NCI-H1930 (cell line): ENCODE measurements at regions not wholly inside any gene's neighbourhood (a gene's known extent, or its start where the extent isn't known, plus 50 kb on each side); places are given as distances from the start of the nearest gene placed in this dataset.
"Not testable (repeated sequence)": the region's sequence is repeated elsewhere in the genome, so short reads cannot be mapped to it uniquely, and the experiment has no call there.

Experiments
- DNase-seq, 2 experiments: peaks; one replicate each; lab custom pipeline; 2025; lab: John Stamatoyannopoulos, UW

DNA sequence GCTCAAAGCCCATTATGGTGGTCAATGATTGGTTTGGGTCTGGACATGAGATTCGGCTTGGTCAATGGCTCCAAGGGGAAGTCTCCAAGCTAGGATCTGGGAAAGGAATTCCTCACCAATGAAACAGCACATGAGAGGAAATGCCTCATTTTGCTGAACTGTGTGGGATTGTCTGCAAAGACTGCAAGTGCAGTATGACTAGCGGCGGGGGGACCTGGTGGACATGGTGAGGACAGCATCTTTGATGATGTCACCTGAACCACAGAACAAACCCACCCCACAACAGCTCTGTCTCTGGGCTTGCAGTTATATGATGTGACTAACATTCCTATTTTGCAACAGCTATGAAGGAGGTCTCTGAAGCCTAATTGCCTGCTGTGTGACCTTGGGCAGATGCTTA lies 50.6 kb upstream of the NKD1 start:
- no peak for DNase-seq

DNA sequence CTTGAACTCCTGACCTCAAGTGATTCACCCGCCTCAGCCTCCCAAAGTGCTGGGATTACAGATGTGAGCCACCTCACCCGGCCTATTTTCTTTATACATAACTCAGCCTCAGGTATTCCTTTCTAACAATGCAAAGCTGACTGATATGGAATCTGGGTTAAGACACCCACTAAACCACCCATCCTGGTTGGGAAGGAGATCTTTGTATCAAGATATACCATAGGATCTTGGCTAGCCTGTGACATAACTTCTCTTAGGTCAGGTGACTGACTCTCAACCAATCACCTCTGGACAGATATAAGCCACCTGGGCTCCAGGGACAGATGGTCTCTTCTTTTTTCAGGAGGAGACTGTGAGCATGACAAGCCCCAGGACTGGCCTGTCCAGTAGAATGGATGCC lies 51.2 kb upstream of the NKD1 start:
- DNase-seq: no peak

DNA sequence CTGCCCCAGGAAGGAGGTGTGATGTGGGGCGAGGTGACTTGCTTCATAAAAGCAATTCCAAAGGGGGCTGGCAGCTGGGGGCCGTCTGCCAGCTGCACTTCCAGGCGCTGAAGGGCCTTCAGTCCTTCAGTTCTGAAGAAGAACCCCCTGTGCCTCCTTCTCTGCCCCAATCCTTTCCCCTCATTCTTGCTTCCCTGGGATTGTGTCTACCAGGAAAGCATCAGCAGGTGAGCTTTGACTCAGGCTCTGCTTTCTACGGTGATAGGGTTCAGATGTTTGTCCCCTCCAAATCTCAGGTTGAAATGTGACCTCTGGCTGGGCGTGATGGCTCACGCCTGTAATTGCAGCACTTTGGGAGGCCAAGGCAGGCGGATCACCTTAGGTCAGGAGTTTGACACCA lies 52.5 kb upstream of the NKD1 start:
- no peak for DNase-seq

DNA sequence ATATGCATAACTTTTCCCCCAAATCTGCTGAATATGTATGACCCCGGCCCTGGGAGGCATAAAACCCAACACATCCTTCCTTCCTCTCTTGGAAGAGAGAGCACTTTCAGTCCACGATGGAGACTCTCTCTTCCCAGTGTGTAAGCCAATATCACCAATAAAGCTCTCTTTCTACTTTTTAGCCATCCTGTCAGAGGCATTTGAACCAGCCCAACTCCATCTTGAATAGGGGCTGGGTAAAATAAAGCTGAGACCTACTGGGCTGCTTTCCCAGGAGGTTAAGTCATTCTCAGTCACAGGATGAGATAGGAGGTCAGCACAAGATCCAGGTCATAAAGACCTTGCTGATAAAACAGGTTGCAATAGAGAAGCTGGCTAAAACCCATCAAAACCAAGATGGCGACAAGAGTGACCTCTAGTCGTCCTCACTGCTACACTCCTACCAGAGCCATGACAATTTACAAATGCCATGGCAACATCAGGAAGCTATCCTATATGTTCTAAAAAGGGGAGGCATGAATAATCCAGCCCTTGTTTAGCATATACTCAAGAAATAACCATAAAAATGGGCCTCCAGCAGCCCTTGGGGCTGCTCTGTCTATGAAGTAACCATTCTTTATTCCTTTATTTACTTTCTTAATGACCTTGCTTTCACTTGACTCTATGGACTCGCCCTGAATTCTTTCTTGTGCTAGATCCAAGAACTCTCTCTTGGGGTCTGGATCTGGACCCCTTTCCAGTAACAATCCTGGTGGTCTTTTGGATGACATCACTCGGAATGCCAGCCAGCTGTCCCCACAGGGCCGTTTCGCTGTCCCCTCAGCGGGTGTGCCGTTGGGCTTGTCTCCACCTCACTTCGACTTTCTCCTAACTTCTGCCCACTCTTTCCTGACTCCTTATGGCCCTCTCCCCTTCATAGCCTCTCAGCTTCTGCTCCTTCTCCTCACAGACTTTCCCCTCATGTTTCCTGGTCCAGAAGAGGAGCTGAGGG lies 53.4 kb upstream of the NKD1 start:
- DNase-seq: no peak

DNA sequence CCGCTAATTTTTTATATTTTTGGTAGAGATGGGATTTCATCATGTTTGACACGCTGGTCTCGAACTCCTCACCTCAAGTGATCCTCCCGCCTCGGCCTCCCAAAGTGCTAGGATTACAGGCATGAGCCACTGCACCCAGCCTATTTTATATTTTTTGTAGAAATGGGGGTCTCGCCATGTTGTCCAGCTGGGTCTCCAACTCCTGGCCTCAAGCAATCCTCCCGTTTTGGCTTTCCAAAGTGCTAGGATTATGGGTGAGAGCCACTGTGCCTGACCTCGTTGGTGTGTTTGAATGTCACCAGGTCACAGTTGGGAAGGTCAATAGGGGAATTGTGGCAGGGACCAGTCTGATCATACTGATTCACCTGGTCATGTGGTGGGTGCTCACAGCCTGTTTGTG lies 56.7 kb upstream of the NKD1 start:
- no peak for DNase-seq

DNA sequence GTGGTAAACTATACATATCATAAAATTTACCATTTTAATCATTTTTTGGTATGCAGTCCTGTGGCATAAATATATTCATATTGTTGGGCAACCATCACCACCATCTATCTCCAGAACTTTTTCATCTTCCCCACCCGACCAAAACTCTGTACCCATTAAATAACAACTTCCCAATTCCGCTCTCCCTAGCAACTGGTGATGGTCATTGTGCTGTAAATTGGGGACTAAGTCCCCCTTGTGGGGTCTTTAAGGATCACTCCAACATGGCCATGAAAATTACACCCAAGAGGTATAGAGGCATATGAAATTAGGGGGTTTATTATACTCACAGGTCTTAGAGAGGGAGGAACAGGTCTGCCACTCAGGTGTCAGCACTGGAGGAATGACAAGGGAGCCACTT lies 57.4 kb upstream of the NKD1 start:
- DNase-seq: no peak

DNA sequence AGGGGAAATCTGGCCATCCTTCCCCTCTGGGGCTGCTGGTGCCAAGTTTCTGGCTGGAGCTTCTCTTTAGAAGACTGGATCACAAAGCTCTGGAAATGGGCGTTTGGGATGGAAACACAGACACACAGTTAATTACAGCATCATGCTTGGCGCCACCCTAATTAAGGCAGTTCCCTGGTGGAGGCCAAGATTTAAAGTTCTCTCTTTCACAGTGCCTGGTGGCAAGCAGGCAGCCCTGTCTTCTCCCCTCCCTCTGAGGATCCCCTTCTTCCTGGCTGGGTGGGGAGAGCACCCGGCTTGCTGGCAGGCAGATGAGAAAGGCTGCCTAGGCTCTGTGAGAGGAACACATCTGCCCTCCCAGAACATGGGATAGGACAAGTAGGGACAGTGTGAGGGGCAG lies 59.0 kb upstream of the NKD1 start:
- no peak for DNase-seq

DNA sequence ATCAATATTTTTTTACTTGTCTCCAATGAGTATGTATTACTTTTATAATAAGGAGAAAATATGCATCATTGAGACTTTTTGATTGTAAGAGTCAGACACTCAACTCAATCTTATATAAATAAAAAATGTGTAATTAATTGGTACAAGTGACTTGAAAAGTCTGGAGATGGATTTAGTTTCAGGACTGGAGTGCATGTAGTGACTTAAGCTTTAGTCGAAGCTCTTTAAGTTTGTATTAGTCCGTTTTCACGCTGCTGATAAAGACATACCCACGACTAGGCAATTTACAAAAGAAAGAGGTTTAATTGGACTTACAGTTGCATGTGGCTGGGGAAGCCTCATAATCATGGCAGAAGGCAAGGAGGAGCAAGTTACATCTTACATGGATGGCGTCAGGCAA lies 60.7 kb upstream of the NKD1 start:
- no peak for DNase-seq

DNA sequence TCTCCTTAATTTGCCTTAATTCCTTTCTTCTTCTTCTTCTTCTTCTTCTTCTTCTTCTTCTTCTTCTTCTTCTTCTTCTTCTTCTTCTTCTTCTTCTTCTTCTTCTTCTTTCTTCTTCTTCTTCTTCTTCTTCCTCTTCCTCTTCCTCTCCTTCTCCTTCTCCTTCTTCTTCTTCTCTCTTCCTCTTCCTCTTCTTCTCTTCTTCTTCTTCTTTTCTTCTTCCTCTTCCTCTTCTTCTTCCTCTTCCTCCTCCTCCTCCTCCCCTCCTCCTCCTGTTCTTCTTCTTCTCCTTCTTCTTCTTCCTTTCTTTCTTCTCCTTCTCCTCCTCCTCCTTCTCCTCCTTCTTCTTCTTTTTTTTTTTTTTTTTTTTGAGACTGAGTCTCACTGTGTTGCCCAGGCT lies 62.0 kb upstream of the NKD1 start:
- DNase-seq: not testable (repeated sequence)

DNA sequence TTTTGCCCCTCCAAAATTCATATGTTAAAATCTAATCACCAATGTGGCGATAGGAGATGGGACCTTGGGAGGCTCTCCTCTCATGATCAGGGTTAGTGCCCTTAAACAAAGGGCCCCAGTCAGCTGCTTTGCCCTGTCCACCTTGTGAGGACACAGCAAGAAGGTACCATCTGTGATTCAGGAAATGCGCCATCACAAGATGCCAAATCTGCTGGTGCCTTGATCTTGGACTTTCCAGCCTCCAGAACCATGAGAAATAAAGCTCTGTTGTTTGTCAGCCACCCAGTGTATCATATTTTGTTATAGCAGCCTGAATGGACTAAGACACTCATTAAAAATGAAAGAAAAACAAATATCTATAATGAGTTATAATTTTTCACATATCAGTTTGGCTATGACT lies 63.0 kb upstream of the NKD1 start:
- DNase-seq: no peak

DNA sequence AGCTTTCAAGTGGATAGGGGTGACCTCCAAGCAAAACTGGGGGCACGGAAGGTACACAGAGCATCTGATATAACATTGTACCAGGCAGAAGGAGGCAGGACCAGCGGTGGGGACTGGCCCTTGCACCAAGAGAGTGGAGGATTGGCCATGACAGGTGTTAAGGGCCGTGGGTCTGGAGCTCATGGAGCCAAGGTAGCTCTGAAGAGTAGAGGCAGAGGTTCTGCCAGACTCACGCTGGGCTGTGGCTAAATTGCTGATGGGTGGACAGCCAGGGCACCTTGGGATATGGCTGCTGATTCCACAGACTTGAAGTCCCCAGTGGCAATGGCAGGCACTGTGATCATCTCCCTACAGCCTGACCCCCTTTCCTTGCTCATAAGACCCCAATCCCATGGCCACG lies 65.9 kb upstream of the NKD1 start:
- DNase-seq: no peak

DNA sequence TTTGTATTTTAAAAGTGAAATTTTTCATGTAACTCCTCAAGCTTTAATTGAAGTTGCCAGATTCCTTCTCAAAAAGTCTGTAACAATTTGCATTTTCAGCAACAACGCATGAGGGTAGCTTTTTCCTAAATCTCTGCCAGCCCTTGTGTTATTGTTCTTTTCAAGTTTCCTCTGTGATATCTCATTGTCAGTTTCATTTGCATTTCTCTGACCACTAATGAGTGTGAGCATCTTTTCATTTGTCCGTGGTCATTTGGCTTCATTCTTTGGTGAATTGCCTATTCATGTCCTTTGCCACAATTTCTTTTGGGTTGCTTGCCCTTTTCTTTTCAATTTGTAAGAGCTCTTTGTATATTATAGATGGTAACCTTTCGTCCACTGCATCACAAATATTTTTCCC lies 68.0 kb upstream of the NKD1 start:
- no peak for DNase-seq

DNA sequence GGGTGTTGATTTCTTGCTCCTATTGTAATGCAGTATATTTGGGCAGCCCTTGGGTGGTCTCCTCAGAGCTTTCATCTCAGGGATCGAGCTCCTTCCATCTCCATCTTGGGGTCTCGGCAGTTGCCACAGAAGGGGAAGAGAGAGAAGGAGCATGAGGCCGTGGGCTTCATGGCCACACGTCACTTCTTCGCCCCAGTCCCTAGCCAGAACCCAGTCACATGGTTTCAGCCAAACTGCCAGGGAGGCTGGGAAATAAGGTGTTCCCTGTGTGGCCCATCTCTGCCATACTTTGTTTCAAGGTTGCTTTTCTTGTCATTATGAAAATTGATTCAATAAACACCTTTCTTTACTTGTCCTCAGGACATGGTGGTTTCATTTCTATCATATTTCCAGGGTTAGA lies 68.4 kb upstream of the NKD1 start:
- no peak for DNase-seq

DNA sequence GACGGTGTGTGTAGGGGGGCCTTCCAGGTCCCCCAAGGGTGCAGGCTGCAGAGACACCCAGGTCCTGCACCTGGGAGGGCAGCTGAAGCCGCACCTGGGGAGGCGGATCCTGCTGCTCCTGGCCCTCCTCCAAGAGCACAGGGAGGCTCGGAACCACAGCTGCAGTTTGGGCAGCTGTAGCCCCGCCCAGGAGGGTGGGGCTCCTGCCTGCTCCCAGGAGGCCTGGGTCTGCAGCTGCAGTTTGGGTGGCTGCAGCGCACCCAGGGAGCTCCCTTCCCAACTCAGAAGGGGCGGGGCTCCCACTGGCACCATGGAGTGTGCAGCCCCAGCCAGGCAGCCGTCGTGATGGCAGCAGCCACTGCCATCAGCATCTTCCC lies 69.4 kb upstream of the NKD1 start:
- no peak for DNase-seq

DNA sequence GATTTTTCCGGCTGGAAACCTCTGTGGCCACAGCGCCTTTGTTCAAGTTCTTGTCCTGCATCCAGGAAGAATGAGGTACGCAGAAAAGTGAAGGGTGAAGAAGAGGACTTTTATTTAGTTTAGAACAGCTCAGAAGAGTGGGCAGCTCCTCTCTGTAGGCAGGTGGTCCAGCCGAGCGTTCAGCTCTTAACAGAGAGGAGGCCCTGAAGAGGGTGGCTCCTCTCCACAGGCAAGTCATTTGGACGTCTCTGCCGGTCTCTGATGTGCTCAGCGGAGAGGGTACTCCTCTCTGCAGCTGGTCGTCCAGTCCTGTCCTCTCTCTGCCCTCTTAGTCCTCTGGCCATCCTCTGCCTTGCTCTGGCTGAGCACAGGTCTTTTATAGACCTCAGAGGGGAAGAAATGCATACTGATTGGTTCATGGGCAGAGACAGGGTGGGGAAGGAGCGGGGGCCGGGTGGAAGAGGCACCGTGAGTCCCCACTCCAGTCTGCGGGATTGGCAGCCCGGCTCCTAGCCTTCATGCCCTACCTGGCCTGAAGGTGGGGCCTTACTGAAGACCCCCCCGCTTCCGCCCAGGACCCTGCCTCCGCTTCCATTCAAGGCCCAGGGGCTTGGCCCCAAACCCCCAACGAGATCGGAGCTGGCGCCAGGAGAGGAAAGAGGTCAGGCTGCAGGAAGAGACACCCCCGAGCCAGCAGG lies 70.0 kb upstream of the NKD1 start:
- no peak for DNase-seq

DNA sequence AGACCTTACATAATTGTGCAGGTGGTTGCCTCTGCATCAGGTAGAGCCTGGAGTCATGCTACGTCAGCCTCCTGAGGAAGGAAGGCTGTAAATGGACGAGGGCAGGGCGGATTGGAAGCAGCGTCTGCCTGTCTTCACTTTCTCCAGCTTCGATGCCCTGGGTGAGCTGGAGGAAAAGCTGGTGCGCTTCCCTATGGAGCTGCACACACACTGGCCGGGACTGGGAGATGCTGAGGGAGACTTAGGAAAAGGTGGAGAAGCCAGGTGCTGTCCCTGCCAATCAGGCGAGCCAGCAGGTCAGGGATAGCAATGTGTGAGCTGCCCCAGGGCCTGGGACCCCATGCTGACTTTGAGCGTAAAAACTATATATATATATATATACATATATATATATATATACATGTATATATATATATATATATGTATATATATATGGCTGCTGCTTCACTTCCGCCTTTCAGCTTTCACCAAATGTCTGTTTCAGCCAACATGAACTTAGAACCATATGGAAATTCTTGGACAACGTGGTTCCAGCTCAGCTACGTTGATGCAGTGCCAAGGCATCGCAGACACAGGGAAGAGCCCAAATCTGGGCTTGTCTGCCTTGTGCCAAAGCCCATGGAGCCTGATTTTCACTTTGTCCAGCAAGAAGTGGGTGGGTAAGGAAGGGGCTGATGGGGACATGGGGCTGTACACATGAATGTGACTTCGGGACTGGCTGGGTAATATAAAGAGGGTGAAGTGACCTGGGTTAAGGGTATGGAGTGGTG lies 71.5 kb upstream of the NKD1 start:
- DNase-seq: no peak

DNA sequence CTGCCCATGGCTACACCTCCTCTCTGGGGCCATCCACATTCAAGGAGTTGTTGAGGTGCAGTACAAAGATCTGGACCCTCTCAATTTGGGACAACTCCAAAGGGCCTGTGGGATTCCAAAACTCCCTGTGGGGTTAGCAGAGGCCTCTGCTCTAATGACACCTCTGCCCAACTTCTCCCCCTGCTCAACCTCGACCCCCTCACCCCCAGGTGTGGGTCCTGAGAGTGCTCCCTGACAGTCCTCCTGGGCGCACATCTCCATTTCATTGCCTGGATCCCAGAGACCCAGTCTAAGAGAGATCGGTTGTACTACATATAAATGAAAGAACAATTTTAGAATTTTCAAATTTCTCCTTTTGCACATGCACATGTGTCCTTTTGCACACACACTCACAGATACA lies 73.0 kb upstream of the NKD1 start:
- DNase-seq: no peak

DNA sequence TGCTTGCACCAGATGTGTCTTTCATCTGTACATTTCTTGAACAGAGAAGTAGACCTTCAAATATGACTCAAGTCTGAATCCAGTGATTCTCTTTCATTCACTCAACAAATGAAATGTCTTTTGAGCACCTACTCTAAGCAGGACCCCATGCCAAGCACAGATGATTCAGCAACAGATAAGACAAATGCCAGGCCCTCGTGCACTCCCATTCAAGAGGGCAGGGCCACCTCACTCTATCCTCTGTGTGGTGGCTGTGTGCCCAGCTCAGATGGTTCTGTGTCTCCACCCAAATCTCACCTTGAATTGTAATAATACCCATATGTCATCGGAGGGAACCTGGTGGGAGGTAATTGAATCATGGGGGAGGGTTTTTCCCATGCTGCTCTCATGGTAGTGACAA lies 74.1 kb upstream of the NKD1 start:
- DNase-seq: no peak

DNA sequence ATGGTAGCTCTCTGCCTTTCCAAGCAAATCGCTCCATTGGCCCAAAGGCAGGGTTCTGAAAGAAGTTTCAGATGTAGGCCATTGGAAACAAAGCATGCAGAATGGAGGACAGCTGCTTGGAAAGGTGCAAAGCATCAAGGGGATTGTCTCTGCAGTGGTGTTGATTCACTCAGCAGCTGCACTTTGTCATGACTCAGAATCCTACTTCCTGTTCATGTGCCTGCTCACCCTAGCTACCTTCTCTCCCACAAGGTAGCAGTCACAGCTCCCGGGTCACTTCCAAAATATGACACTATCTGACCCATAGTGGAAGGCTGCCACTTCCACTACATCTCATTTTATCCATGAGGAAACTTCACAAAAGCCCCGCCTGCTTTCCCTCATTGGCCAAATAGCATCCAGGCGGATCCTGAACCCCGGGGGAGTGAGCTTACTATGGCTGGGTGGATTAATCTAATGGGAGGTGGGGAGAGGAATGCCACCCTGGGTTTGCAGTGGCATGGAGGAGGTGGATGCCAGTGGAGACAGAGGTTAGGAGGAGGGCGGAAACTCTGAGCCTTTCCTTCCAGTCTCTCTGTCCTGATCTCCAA lies 74.7 kb upstream of the NKD1 start:
- no peak for DNase-seq

DNA sequence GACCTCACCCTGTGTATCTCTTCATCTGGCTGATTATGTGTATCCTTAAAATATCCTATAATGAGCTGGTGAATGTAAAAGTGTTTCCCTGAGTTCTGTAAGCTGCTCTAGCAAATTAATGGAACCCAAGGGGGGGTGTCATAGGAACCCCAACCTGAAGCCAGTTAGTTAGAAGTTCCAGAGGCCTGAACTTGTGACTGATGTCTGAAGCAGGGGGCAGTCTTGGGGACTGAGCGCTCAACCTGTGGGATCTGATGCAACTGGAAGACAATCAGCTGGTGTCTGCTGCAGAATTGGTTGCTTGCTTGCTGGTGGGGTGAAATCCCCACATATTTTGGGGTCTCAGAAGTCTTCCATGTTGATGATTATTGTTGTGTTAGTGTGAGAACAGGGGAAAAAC lies 75.7 kb upstream of the NKD1 start:
- no peak for DNase-seq

DNA sequence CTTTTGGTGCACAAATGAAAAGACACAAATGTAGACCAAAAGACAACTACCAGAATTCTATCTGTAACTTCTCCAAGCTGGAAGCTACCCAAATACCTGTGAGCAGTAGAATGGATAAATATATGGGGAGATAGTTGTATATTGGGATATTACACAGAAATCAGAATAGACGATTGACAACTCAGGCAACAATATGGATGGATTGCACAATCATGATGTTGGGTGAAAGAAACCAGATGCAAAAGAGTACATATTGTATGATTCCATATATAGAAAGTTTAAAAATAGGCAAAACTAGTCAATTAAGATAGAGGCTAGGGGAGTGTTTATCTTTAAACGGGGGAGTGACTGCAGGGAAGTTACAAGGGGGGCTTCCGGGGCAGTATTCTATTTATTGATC lies 77.5 kb upstream of the NKD1 start:
- DNase-seq: no peak

DNA sequence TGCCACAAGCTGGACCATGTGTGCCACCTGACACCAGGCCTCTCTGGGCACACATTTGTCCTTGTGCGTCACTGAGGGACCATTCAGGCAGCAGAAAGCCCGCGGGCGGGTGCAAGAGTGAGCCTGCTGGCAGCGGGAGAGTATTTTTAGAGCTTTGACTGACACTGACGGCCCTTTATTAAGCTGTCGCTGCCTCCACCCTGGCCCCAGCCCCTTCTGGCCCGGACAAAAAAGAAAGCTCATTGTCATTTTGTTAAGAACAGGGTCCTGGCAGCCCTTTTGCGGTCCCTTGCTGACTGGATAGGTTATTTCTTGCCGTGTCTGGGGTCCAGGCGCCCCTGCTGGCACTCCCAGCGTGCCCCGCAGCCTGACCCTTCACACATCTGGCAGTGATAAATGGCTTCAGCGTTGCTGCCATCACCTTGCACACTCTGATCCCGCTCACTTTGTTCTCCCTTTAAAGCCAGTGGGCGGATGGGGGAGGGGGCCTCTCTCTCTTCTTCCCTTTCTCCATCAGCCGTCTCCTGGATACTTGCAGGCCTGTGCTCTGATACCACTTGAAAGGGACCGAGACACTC lies 78.4 kb upstream of the NKD1 start:
- no peak for DNase-seq
